ENCODE measurements at regions not wholly inside any gene's neighbourhood (a gene's known extent, or its start where the extent isn't known, plus 50 kb on each side); places are given as distances from the start of the nearest gene placed in this dataset.

DNA sequence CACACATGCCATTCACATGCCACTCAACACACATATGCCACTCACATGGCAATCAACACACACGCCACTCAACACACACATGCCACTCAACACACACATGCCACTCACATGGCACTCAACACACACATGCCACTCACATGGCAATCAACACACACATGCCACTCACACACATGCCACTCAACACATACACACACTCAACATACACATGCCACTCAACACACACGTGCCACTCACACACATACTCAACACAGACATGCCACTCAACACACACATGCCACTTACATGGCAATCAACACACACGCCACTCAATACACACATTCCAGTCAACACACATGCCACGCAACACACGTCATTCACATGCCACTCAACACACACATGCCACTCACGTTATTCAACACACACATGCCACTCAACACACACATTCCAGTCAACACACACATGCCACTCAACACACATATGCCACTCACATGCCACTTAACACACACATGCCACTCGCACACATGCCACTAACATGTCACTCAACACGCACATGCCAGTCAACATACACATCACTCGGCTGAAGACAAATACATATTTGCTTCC is 182.9 kb downstream of the NPHP4 start:
- peaks cover 0 to 2% of the 10 kb centered on the region in 2 donors for H3K9me3 ChIP-seq (replicated peaks in 1 of 2; ENCODE audit: control insufficient read depth in 2 of 2, insufficient read depth in 1 of 2, low read depth in 1 of 2, low read length in 2 of 2)
- H2BK12ac ChIP-seq (ENCODE audit: low read length), result no peak overlapping the region
- H3K18ac ChIP-seq (ENCODE audit: low read length), result no peak overlapping the region
- no peak overlapping the region for H2BK15ac ChIP-seq (ENCODE audit: low read length)
- no peak overlapping the region for H2AFZ ChIP-seq (ENCODE audit: low read length)
- no peak overlapping the region for H3K27ac ChIP-seq (replicated peaks; ENCODE audit: low read length)
- no peak overlapping the region for H3K14ac ChIP-seq (ENCODE audit: low read length)
- H3K27me3 ChIP-seq (ENCODE audit: control insufficient read depth in 3 of 3, insufficient read depth in 3 of 3, low read depth in 1 of 3, low read length in 3 of 3), result peaks cover 0 to 5% (median 0%) of the 10 kb centered on the region in 3 experiments
- H2BK5ac ChIP-seq (ENCODE audit: low read length), result no peak overlapping the region
- WGBS, 2 donors (ENCODE audit: extremely low coverage in 2 of 2, insufficient read length in 2 of 2, insufficient replicate concordance in 1 of 2), result 94% methylated on average over 3 of the region's 9 CpGs; no CpG with 5 or more reads in 1 of the 2 donors
- H2AK5ac ChIP-seq (ENCODE audit: low read depth, low read length), result no peak overlapping the region
- H3K36me3 ChIP-seq (replicated peaks in 1 of 2; ENCODE audit: control insufficient read depth in 2 of 2, insufficient read depth in 2 of 2, low read length in 2 of 2), result no peaks in the 10 kb centered on the region
- peak overlapping the region in 1 of 2 donors; percentile 57 for H3K4me3 ChIP-seq (ENCODE audit: low read length in 2 of 2)
- no peak overlapping the region for H4K8ac ChIP-seq (ENCODE audit: low read depth, low read length)
- no peaks in the 10 kb centered on the region for H3K79me1 ChIP-seq (ENCODE audit: low read depth, low read length)
- H3K4ac ChIP-seq (ENCODE audit: low read length), result no peak overlapping the region
- no peak overlapping the region for H3K4me2 ChIP-seq (ENCODE audit: insufficient read depth, low read length, poor library complexity, severe bottlenecking)
- H4K91ac ChIP-seq (ENCODE audit: low read depth, low read length, poor library complexity), result no peak overlapping the region
- no peak overlapping the region for H2BK120ac ChIP-seq (ENCODE audit: low read depth, low read length)
- DNase-seq (ENCODE audit: low spot score), result no peak
- H3K23ac ChIP-seq (ENCODE audit: low read depth, low read length, poor library complexity), result no peak overlapping the region
- no peak overlapping the region for H3K9ac ChIP-seq (ENCODE audit: low read depth, low read length, poor library complexity)
- peaks cover 0 to 2% of the 10 kb centered on the region in 2 donors for H3K4me1 ChIP-seq (ENCODE audit: control insufficient read depth in 2 of 2, insufficient read depth in 1 of 2, low read depth in 1 of 2, low read length in 2 of 2)

DNA sequence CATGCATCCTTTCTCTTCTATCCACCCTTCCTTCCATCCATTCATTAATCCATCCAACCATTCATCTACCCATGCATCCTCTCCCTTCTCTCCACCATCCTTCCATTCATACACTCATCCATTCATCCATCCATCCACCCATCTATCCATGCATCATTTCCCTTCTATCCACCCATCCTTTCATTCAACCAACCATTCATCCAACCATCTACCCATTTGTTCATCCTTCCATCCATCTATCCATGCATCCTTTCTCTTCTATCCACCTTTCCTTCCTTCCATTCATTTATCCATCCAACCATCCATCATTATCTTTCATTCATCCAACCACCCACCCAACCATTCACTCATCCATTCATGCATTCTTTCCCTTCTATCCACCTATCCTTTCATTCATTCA is 188.4 kb downstream of the NPHP4 start:
- H3K18ac ChIP-seq (ENCODE audit: low read length), result no peak overlapping the region
- no peak overlapping the region for H3K4ac ChIP-seq (ENCODE audit: low read length)
- no peaks in the 10 kb centered on the region for H3K79me1 ChIP-seq (ENCODE audit: low read depth, low read length)
- no peaks in the 10 kb centered on the region for H3K4me1 ChIP-seq (ENCODE audit: control insufficient read depth in 2 of 2, insufficient read depth in 1 of 2, low read depth in 1 of 2, low read length in 2 of 2)
- H3K4me3 ChIP-seq (ENCODE audit: low read length in 2 of 2), result no peak overlapping the region
- no peak overlapping the region for H2BK5ac ChIP-seq (ENCODE audit: low read length)
- DNase-seq (ENCODE audit: low spot score), result no peak
- H2AFZ ChIP-seq (ENCODE audit: low read length), result no peak overlapping the region
- no peak overlapping the region for H4K91ac ChIP-seq (ENCODE audit: low read depth, low read length, poor library complexity)
- no peaks in the 10 kb centered on the region for H3K36me3 ChIP-seq (replicated peaks in 1 of 2; ENCODE audit: control insufficient read depth in 2 of 2, insufficient read depth in 2 of 2, low read length in 2 of 2)
- H2BK12ac ChIP-seq (ENCODE audit: low read length), result no peak overlapping the region
- H2BK120ac ChIP-seq (ENCODE audit: low read depth, low read length), result no peak overlapping the region
- H3K23ac ChIP-seq (ENCODE audit: low read depth, low read length, poor library complexity), result no peak overlapping the region
- H3K27me3 ChIP-seq (ENCODE audit: control insufficient read depth in 3 of 3, insufficient read depth in 3 of 3, low read depth in 1 of 3, low read length in 3 of 3), result no peaks in the 10 kb centered on the region
- no peak overlapping the region for H3K4me2 ChIP-seq (ENCODE audit: insufficient read depth, low read length, poor library complexity, severe bottlenecking)
- no peak overlapping the region for H2AK5ac ChIP-seq (ENCODE audit: low read depth, low read length)
- no peak overlapping the region for H3K9ac ChIP-seq (ENCODE audit: low read depth, low read length, poor library complexity)
- H3K9me3 ChIP-seq (replicated peaks in 1 of 2; ENCODE audit: control insufficient read depth in 2 of 2, insufficient read depth in 1 of 2, low read depth in 1 of 2, low read length in 2 of 2), result no peaks in the 10 kb centered on the region
- H3K27ac ChIP-seq (replicated peaks; ENCODE audit: low read length), result no peak overlapping the region
- no peak overlapping the region for H4K8ac ChIP-seq (ENCODE audit: low read depth, low read length)
- no peak overlapping the region for H3K14ac ChIP-seq (ENCODE audit: low read length)
- no peak overlapping the region for H2BK15ac ChIP-seq (ENCODE audit: low read length)

DNA sequence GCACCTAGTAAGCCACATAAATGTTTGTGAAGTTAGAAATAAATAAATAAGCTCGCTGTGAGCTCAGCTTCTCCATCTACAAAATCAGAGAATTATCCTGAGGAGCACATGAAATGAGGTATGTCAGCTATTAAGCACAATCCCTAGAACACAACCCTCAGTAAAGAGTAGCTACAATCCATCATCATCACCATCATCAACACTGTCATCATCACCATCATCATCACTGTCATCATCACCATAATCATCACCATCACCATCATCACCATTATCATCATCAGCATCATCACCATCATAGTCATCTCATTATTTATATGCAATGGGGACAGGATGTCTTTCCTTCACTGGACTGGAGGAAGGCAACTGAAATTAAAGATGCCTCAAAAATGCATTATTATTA is 189.6 kb downstream of the NPHP4 start:
- no peaks in the 10 kb centered on the region for H3K27me3 ChIP-seq (ENCODE audit: control insufficient read depth in 3 of 3, insufficient read depth in 3 of 3, low read depth in 1 of 3, low read length in 3 of 3)
- H2AFZ ChIP-seq (ENCODE audit: low read length), result no peak overlapping the region
- H3K4me2 ChIP-seq (ENCODE audit: insufficient read depth, low read length, poor library complexity, severe bottlenecking), result no peak overlapping the region
- H2AK5ac ChIP-seq (ENCODE audit: low read depth, low read length), result no peak overlapping the region
- no peak overlapping the region for H3K14ac ChIP-seq (ENCODE audit: low read length)
- no peak overlapping the region for H2BK15ac ChIP-seq (ENCODE audit: low read length)
- DNase-seq (ENCODE audit: low spot score), result no peak
- H3K9ac ChIP-seq (ENCODE audit: low read depth, low read length, poor library complexity), result no peak overlapping the region
- H2BK120ac ChIP-seq (ENCODE audit: low read depth, low read length), result no peak overlapping the region
- H2BK5ac ChIP-seq (ENCODE audit: low read length), result no peak overlapping the region
- H3K23ac ChIP-seq (ENCODE audit: low read depth, low read length, poor library complexity), result no peak overlapping the region
- H4K91ac ChIP-seq (ENCODE audit: low read depth, low read length, poor library complexity), result no peak overlapping the region
- no peak overlapping the region for H3K4me3 ChIP-seq (ENCODE audit: low read length in 2 of 2)
- no peaks in the 10 kb centered on the region for H3K9me3 ChIP-seq (replicated peaks in 1 of 2; ENCODE audit: control insufficient read depth in 2 of 2, insufficient read depth in 1 of 2, low read depth in 1 of 2, low read length in 2 of 2)
- no peak overlapping the region for H4K8ac ChIP-seq (ENCODE audit: low read depth, low read length)
- no peak overlapping the region for H2BK12ac ChIP-seq (ENCODE audit: low read length)
- no peak overlapping the region for H3K27ac ChIP-seq (replicated peaks; ENCODE audit: low read length)
- no peaks in the 10 kb centered on the region for H3K79me1 ChIP-seq (ENCODE audit: low read depth, low read length)
- WGBS, 2 donors (ENCODE audit: extremely low coverage in 2 of 2, insufficient read length in 2 of 2, insufficient replicate concordance in 1 of 2), result no CpG with 5 or more reads among the region's 1 CpG
- H3K4me1 ChIP-seq (ENCODE audit: control insufficient read depth in 2 of 2, insufficient read depth in 1 of 2, low read depth in 1 of 2, low read length in 2 of 2), result peaks cover 0 to 7% of the 10 kb centered on the region in 2 donors
- no peak overlapping the region for H3K18ac ChIP-seq (ENCODE audit: low read length)
- no peak overlapping the region for H3K4ac ChIP-seq (ENCODE audit: low read length)
- H3K36me3 ChIP-seq (replicated peaks in 1 of 2; ENCODE audit: control insufficient read depth in 2 of 2, insufficient read depth in 2 of 2, low read length in 2 of 2), result no peaks in the 10 kb centered on the region

DNA sequence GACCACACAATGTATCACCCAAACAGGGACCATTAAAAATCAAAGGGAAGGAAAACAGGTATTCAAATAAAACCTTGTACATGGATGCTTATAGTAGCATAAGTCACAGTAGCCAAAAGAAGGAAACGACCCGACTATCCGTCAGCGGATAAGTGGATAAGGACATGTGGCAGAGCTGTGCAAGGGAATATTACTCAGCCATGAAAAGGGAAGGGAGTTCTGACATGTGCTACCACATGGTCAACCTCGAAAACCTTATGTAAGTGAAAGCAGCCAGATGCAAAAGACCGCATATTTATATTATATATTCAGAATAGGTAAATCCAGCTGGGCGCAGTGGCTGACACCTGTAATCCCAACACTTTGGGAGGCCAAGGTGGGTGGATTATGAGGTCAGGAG is 193.3 kb downstream of the NPHP4 start:
- H3K14ac ChIP-seq (ENCODE audit: low read length), result no peak overlapping the region
- H3K4me3 ChIP-seq (ENCODE audit: low read length in 2 of 2), result no peak overlapping the region
- H3K27ac ChIP-seq (replicated peaks; ENCODE audit: low read length), result no peak overlapping the region
- no peak overlapping the region for H3K18ac ChIP-seq (ENCODE audit: low read length)
- no peak overlapping the region for H4K8ac ChIP-seq (ENCODE audit: low read depth, low read length)
- H3K4me2 ChIP-seq (ENCODE audit: insufficient read depth, low read length, poor library complexity, severe bottlenecking), result no peak overlapping the region
- no peak overlapping the region for H3K4ac ChIP-seq (ENCODE audit: low read length)
- WGBS, 2 donors (ENCODE audit: extremely low coverage in 2 of 2, insufficient read length in 2 of 2, insufficient replicate concordance in 1 of 2), result no CpG with 5 or more reads among the region's 7 CpGs
- no peak overlapping the region for H4K91ac ChIP-seq (ENCODE audit: low read depth, low read length, poor library complexity)
- H2BK12ac ChIP-seq (ENCODE audit: low read length), result no peak overlapping the region
- no peaks in the 10 kb centered on the region for H3K27me3 ChIP-seq (ENCODE audit: control insufficient read depth in 3 of 3, insufficient read depth in 3 of 3, low read depth in 1 of 3, low read length in 3 of 3)
- no peaks in the 10 kb centered on the region for H3K79me1 ChIP-seq (ENCODE audit: low read depth, low read length)
- peaks cover 0 to 7% of the 10 kb centered on the region in 2 donors for H3K4me1 ChIP-seq (ENCODE audit: control insufficient read depth in 2 of 2, insufficient read depth in 1 of 2, low read depth in 1 of 2, low read length in 2 of 2)
- H2AK5ac ChIP-seq (ENCODE audit: low read depth, low read length), result no peak overlapping the region
- no peak for DNase-seq (ENCODE audit: low spot score)
- no peak overlapping the region for H2AFZ ChIP-seq (ENCODE audit: low read length)
- H2BK15ac ChIP-seq (ENCODE audit: low read length), result peak overlapping the region; percentile 49
- no peaks in the 10 kb centered on the region for H3K9me3 ChIP-seq (replicated peaks in 1 of 2; ENCODE audit: control insufficient read depth in 2 of 2, insufficient read depth in 1 of 2, low read depth in 1 of 2, low read length in 2 of 2)
- H3K9ac ChIP-seq (ENCODE audit: low read depth, low read length, poor library complexity), result no peak overlapping the region
- no peak overlapping the region for H2BK120ac ChIP-seq (ENCODE audit: low read depth, low read length)
- no peak overlapping the region for H3K23ac ChIP-seq (ENCODE audit: low read depth, low read length, poor library complexity)
- H3K36me3 ChIP-seq (replicated peaks in 1 of 2; ENCODE audit: control insufficient read depth in 2 of 2, insufficient read depth in 2 of 2, low read length in 2 of 2), result no peaks in the 10 kb centered on the region
- no peak overlapping the region for H2BK5ac ChIP-seq (ENCODE audit: low read length)
